ENCODE measurements at regions not wholly inside any gene's neighbourhood (a gene's known extent, or its start where the extent isn't known, plus 50 kb on each side); places are given as distances from the start of the nearest gene placed in this dataset.

- TF ChIP-seq ZFP91 (CRISPR knock-in tag; IDR thresholded peaks at IDR 0.05; ENCODE audit: borderline replicate concordance): no peak
- TF ChIP-seq RFXANK (CRISPR knock-in tag; IDR thresholded peaks at IDR 0.05): no peak
- TF ChIP-seq POLR2A (IDR thresholded peaks at IDR 0.05; ENCODE audit: insufficient read depth in 1 of 2, low read depth in 2 of 2, low read length in 2 of 2): no peak
- no peak for TF ChIP-seq KDM5A (IDR thresholded peaks at IDR 0.05; ENCODE audit: borderline replicate concordance, low read length)
- TF ChIP-seq CTCF (CRISPR knock-in tag; IDR thresholded peaks at IDR 0.05): no peak
- no peak for TF ChIP-seq ZNF580 (CRISPR knock-in tag; IDR thresholded peaks at IDR 0.05; ENCODE audit: borderline replicate concordance, low read depth)
- TF ChIP-seq MTF1 (CRISPR knock-in tag; IDR thresholded peaks at IDR 0.05): no peak
These were observed 172.9 kb upstream of the CPHXL start for GRCh38 chr16:75899163-75899562.

Data from HepG2 (cell line).